Testis (tissue), 2 donors: ENCODE measurements at regions not wholly inside any gene's neighbourhood (a gene's known extent, or its start where the extent isn't known, plus 50 kb on each side); places are given as distances from the start of the nearest gene placed in this dataset.

Source experiments
- CTCF ChIP-seq, 3 experiments: fragments of 450-650 bp in 2 of 3; fragments of 200-600 bp in 1 of 3; sonication (generic) in 1 of 3; IDR thresholded peaks; one replicate each; pipeline ENCODE4 v1.5.1; 2016 to 2019; ENCODE audit warnings: antibody characterized with exemption in 3 of 3, mild to moderate bottlenecking in 2 of 3, moderate library complexity in 1 of 3
- POLR2A ChIP-seq: fragments of 450-650 bp; IDR thresholded peaks from one replicate; pipeline ENCODE4 v1.6.1; 2017; ENCODE audit warnings: antibody characterized with exemption, mild to moderate bottlenecking, moderate library complexity

GRCh38 chr10:23715363-23715762, 276.5 kb downstream of the OTUD1 start:
- no peak for TF ChIP-seq CTCF (IDR thresholded peaks at IDR 0.05)
- TF ChIP-seq POLR2A: no peak
